Right atrium auricular region (tissue), 2 donors: ENCODE measurements at regions not wholly inside any gene's neighbourhood (a gene's known extent, or its start where the extent isn't known, plus 50 kb on each side); places are given as distances from the start of the nearest gene placed in this dataset.

Source experiments
- DNase-seq: peaks from one replicate; pipeline ENCODE4 v3.0.0-alpha.2; 2019; ENCODE audit warnings: low spot score
- H3K27ac ChIP-seq, 2 donors: fragments of 200-600 bp; sonication (generic); 1 replicate in 1 of 2; 2 replicates in 1 of 2; pipeline ENCODE4 v1.5.1; 2016 to 2019
- H3K27me3 ChIP-seq, 2 donors: fragments of 200-600 bp; sonication (generic); one replicate each; pipeline versions ENCODE4 v1.5.1 to v1.6.0; 2017 to 2019
- H3K36me3 ChIP-seq: fragments of 200-600 bp; sonication (generic); one replicate; pipeline ENCODE4 v1.5.1; 2016
- H3K4me1 ChIP-seq, 2 donors: fragments of 200-600 bp; sonication (generic); one replicate each; pipeline versions ENCODE4 v1.5.1 to v1.6.0; 2017 to 2019
- H3K4me3 ChIP-seq, 2 donors: fragments of 200-600 bp; sonication (generic); 1 replicate in 1 of 2; 2 replicates in 1 of 2; pipeline ENCODE4 v1.5.1; 2017 to 2019; ENCODE audit warnings: mild to moderate bottlenecking in 1 of 2, moderate library complexity in 1 of 2
- H3K9me3 ChIP-seq, 2 donors: fragments of 200-600 bp; sonication (generic); one replicate each; pipeline ENCODE4 v1.5.1; 2019
- TF ChIP-seq, protein P1 (sequence below), 2 donors: fragments of 200-600 bp; sonication (generic); IDR thresholded peaks; one replicate each; pipeline ENCODE4 v1.5.1; 2019; ENCODE audit warnings: antibody characterized with exemption in 2 of 2

DNA sequence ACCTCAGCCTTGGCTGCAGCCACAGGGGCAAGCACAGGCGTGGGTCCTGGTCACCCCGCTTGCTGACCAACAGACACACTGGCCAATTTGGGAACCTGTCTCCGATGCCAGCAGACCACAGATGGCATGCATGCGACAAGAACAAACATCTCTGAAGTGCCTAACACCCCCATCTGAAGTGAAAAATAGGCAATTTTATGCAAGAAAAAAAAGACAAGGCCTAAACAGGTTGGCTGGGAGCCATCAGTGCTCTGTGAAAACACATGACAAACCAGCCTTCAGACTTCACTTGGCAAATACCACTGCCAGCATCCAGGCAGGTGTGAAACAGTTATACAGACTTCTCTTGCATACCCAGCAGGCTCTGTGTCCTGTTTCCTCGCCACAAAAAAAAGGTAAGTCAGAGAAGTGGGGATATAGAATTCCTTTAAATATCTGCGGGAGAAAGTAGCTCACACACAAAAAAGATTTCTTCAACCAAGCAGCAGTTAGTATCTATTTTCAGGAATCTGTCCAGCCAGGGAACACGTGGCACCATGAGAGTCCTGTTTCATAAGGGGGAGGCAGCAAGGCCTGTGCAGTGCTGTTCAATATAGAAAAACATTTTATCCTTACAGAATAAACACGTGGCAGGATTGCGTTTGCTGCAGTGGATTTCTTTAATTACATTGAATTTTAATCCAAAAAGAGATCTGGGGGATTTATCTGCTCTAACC lies 293.4 kb upstream of the MKLN1 start:
- Histone ChIP-seq H3K9me3 (no peaks in the 10 kb centered on the region), H3K36me3 (no peaks in the 10 kb centered on the region), H3K4me1 (peaks cover 0 to 61% of the 10 kb centered on the region in 2 donors), H3K27ac (peak overlapping the region in 1 of 2 donors; percentile 33), H3K4me3 (no peak overlapping the region), H3K27me3 (no peaks in the 10 kb centered on the region)
- peak; percentile 49 for DNase-seq
- TF ChIP-seq, protein P1, sequence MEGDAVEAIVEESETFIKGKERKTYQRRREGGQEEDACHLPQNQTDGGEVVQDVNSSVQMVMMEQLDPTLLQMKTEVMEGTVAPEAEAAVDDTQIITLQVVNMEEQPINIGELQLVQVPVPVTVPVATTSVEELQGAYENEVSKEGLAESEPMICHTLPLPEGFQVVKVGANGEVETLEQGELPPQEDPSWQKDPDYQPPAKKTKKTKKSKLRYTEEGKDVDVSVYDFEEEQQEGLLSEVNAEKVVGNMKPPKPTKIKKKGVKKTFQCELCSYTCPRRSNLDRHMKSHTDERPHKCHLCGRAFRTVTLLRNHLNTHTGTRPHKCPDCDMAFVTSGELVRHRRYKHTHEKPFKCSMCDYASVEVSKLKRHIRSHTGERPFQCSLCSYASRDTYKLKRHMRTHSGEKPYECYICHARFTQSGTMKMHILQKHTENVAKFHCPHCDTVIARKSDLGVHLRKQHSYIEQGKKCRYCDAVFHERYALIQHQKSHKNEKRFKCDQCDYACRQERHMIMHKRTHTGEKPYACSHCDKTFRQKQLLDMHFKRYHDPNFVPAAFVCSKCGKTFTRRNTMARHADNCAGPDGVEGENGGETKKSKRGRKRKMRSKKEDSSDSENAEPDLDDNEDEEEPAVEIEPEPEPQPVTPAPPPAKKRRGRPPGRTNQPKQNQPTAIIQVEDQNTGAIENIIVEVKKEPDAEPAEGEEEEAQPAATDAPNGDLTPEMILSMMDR (IDR thresholded peaks at IDR 0.05) = no peak

DNA sequence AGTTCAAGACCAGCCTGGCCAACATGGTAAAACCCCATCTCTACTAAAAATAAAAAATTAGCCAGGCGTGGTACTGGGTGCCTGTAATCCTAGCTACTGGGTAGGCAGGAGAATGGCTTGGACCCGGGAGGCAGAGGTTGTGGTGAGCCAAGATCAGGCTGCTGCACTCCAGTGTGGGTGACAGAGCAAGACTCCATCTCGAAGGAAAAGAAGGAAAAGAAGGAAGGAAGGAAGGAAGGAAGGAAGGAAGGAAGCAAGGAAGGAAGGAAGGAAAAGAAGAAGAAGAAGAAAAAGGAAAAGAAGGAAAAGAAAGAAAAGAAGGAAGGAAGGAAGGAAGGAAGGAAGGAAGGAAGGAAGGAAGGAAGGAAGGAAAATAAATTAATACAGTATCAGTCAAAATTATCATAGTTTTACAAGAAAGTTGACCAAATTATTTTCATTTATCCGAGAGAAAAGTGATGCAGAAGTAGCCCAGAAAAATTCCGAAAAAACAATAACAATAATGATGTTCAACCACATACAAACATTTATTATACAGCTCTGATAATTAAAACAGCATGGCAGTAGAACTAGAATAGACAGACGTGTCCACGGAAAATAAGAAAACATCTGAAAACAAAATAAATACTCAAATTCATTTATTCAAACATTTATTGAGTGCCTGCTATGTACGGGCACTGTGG lies 292.4 kb upstream of the MKLN1 start:
- Histone ChIP-seq H3K27ac (peak overlapping the region in 1 of 2 donors; percentile 33), H3K4me1 (peaks cover 0 to 67% of the 10 kb centered on the region in 2 donors), H3K36me3 (no peaks in the 10 kb centered on the region), H3K27me3 (no peaks in the 10 kb centered on the region), H3K4me3 (no peak overlapping the region), H3K9me3 (no peaks in the 10 kb centered on the region)
- TF ChIP-seq, protein P1 (IDR thresholded peaks at IDR 0.05) = no peak
- peak; percentile 46 for DNase-seq

GRCh38 chr7:131038153-131038552 lies 289.5 kb upstream of the MKLN1 start:
- Histone ChIP-seq H3K27ac (peak overlapping the region; percentile 8 to 38), H3K4me1 (peaks cover 0 to 62% of the 10 kb centered on the region in 2 donors), H3K27me3 (no peaks in the 10 kb centered on the region), H3K4me3 (no peak overlapping the region), H3K36me3 (no peaks in the 10 kb centered on the region), H3K9me3 (no peaks in the 10 kb centered on the region)
- TF ChIP-seq, protein P1 (IDR thresholded peaks at IDR 0.05) = no peak
- DNase-seq = peak; percentile 54

GRCh38 chr7:131039355-131039762 lies 288.3 kb upstream of the MKLN1 start:
- peak overlapping the region; percentile 31 to 38 for H3K27ac ChIP-seq
- peaks cover 0 to 50% of the 10 kb centered on the region in 2 donors for H3K4me1 ChIP-seq
- H3K27me3 ChIP-seq = no peaks in the 10 kb centered on the region
- TF ChIP-seq, protein P1 (IDR thresholded peaks at IDR 0.05) = no peak
- peak; percentile 38 for DNase-seq
- no peaks in the 10 kb centered on the region for H3K36me3 ChIP-seq
- no peaks in the 10 kb centered on the region for H3K9me3 ChIP-seq
- no peak overlapping the region for H3K4me3 ChIP-seq

GRCh38 chr7:131039836-131040235 lies 287.8 kb upstream of the MKLN1 start:
- TF ChIP-seq, protein P1 (IDR thresholded peaks at IDR 0.05) = no peak
- DNase-seq = no peak
- peaks cover 0 to 46% of the 10 kb centered on the region in 2 donors for H3K4me1 ChIP-seq
- peak overlapping the region; percentile 31 to 38 for H3K27ac ChIP-seq
- H3K36me3 ChIP-seq = no peaks in the 10 kb centered on the region
- H3K9me3 ChIP-seq = no peaks in the 10 kb centered on the region
- H3K4me3 ChIP-seq = no peak overlapping the region
- no peaks in the 10 kb centered on the region for H3K27me3 ChIP-seq
